Peyer's patch (tissue), 4 donors: ENCODE measurements at regions not wholly inside any gene's neighbourhood (a gene's known extent, or its start where the extent isn't known, plus 50 kb on each side); places are given as distances from the start of the nearest gene placed in this dataset.

Source experiments
- DNase-seq, 3 donors: peaks; one replicate each; pipeline ENCODE4 v3.0.0-alpha.2; 2017 to 2019
- H3K27ac ChIP-seq, 4 donors: fragments of 200-600 bp; sonication (generic); one replicate each; pipeline ENCODE4 v1.5.1; 2016 to 2019
- H3K27me3 ChIP-seq, 2 donors: fragments of 200-600 bp; sonication (generic); one replicate each; pipeline ENCODE4 v1.5.1; 2019
- H3K36me3 ChIP-seq, 3 donors: fragments of 200-600 bp; sonication (generic); one replicate each; pipeline ENCODE4 v1.5.1; 2016 to 2019
- H3K4me1 ChIP-seq, 4 donors: fragments of 200-600 bp; sonication (generic); one replicate each; pipeline ENCODE4 v1.5.1; 2016 to 2019
- H3K4me3 ChIP-seq, 4 donors: fragments of 200-600 bp; sonication (generic); 1 replicate in 3 of 4; 2 replicates in 1 of 4; pipeline ENCODE4 v1.5.1; 2016 to 2019; ENCODE audit warnings: mild to moderate bottlenecking in 1 of 4
- H3K9me3 ChIP-seq, 4 donors: fragments of 200-600 bp; sonication (generic); one replicate each; pipeline ENCODE4 v1.5.1; 2016 to 2019; ENCODE audit warnings: mild to moderate bottlenecking in 1 of 4
- POLR2A ChIP-seq, 2 donors: fragments of 450-650 bp; IDR thresholded peaks; one replicate each; pipeline ENCODE4 v1.5.1; 2017; ENCODE audit warnings: antibody characterized with exemption in 2 of 2, mild to moderate bottlenecking in 2 of 2, moderate library complexity in 2 of 2
- TF ChIP-seq, protein P1 (sequence below), 6 experiments: fragments of 450-650 bp in 4 of 6; fragments of 200-600 bp in 2 of 6; sonication (generic) in 1 of 6; IDR thresholded peaks; one replicate each; pipeline ENCODE4 v1.5.1; 2017 to 2019; ENCODE audit warnings: antibody characterized with exemption in 6 of 6, mild to moderate bottlenecking in 3 of 6, moderate library complexity in 1 of 6

DNA sequence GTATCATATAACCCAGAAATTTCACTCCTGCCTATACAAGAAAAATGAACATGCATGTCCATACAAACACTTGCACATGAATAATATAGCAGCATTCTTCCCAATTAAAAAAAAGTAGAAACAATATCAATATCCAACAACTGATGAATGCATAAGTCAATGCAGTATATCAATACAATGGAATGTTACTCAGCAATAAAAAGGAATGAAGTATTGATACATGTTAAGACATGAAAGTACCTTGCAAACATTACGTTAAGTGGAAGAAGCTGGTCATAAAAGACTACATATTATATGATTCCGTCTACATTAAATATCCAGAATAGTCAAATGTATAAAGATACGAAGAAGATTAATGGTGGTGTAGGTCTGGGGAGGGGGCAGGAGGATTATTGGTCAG is 73.9 kb upstream of the DRD2 start:
- no peak overlapping the region for H3K4me3 ChIP-seq
- no peak for TF ChIP-seq POLR2A (IDR thresholded peaks at IDR 0.05)
- TF ChIP-seq, protein P1, sequence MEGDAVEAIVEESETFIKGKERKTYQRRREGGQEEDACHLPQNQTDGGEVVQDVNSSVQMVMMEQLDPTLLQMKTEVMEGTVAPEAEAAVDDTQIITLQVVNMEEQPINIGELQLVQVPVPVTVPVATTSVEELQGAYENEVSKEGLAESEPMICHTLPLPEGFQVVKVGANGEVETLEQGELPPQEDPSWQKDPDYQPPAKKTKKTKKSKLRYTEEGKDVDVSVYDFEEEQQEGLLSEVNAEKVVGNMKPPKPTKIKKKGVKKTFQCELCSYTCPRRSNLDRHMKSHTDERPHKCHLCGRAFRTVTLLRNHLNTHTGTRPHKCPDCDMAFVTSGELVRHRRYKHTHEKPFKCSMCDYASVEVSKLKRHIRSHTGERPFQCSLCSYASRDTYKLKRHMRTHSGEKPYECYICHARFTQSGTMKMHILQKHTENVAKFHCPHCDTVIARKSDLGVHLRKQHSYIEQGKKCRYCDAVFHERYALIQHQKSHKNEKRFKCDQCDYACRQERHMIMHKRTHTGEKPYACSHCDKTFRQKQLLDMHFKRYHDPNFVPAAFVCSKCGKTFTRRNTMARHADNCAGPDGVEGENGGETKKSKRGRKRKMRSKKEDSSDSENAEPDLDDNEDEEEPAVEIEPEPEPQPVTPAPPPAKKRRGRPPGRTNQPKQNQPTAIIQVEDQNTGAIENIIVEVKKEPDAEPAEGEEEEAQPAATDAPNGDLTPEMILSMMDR (IDR thresholded peaks at IDR 0.05): no peak
- H3K4me1 ChIP-seq: no peaks in the 10 kb centered on the region
- no peaks in the 10 kb centered on the region for H3K27me3 ChIP-seq
- no peak for DNase-seq
- H3K9me3 ChIP-seq: no peaks in the 10 kb centered on the region
- no peak overlapping the region for H3K27ac ChIP-seq
- no peaks in the 10 kb centered on the region for H3K36me3 ChIP-seq

DNA sequence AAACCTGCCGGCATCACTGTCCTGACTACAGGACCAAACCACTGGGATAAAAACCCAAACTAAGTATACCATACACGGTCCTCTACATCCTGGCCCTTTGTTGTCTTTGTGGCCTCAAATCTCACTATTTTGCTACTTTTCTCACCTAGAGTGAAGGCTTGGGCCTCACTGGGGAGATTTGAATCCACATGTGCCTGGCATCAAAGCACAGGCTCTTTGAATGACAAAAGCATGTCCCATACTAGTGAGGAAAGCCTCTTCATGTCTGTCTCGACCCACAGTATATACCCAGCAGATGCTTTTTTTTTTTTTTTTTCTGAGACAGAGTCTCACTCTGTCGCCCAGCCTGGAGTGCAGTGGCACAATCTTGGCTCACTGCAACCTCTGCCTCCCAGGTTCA is 72.5 kb upstream of the DRD2 start:
- H3K27me3 ChIP-seq: no peaks in the 10 kb centered on the region
- H3K27ac ChIP-seq: no peak overlapping the region
- DNase-seq: no peak
- H3K4me3 ChIP-seq: no peak overlapping the region
- H3K9me3 ChIP-seq: no peaks in the 10 kb centered on the region
- H3K36me3 ChIP-seq: no peaks in the 10 kb centered on the region
- no peaks in the 10 kb centered on the region for H3K4me1 ChIP-seq
- TF ChIP-seq POLR2A (IDR thresholded peaks at IDR 0.05): no peak
- TF ChIP-seq, protein P1 (IDR thresholded peaks at IDR 0.05): no peak

DNA sequence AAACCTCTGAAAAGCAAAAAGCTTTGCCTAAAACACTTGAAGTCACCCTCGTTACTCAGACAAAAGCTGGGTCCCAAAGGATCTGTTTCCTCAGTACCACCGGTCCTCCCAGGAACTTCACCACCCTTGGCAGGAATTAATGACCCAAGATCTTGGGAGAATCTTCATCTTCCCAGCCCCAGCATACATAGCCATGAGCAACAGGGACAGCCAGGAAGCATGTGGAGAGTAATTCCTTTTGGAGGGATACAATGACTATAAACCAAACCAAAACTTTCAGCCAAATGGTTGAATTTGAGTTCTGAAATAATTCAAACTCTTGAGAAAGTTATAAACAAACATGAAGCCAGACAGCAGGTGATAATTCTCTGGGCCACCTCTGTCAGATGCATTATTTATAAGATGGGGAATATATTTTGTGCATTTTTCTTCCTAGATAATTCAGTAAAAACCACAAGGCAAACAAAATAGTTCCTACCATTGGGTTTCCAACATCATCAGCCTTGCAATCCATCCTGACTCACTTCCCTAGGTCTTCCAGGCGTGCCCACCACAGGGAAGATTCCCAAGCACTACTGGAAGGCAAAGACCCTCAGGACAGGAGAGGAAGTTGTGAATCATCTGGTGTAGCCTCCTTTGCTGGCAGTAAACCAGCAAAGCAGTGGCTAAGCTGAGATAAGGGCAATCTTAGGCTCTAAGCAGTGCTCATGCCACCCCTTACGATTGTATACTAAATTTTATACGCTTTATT is 71.7 kb upstream of the DRD2 start:
- TF ChIP-seq, protein P1 (IDR thresholded peaks at IDR 0.05): no peak
- no peak for TF ChIP-seq POLR2A (IDR thresholded peaks at IDR 0.05)

DNA sequence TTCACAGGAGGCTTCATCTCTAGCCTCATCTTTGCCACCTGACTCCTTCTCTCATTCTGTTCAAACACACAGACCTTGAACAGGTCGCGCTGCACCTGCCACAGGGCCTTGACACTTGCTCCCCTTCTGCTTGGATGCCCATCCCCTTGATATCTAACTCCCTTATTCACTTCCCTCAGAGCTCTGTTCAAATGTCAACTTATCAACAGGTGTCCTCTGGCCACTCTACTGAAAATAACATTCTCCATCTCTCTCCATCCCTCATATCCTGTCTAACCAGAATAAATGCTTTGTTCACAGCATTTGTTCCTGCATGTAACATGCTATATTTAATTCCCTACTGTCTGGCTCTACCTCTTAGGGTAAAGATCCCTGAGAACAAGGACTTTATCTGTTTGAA is 67.2 kb upstream of the DRD2 start:
- no peak for TF ChIP-seq POLR2A (IDR thresholded peaks at IDR 0.05)
- TF ChIP-seq, protein P1 (IDR thresholded peaks at IDR 0.05): no peak
- Histone ChIP-seq H3K4me1 (no peaks in the 10 kb centered on the region), H3K9me3 (no peaks in the 10 kb centered on the region), H3K27ac (no peak overlapping the region), H3K27me3 (no peaks in the 10 kb centered on the region), H3K36me3 (no peaks in the 10 kb centered on the region), H3K4me3 (no peak overlapping the region)
- no peak for DNase-seq

More for the DNA sequence above, 71.7 kb upstream of the DRD2 start:
- Histone ChIP-seq H3K27ac (no peak overlapping the region), H3K36me3 (no peaks in the 10 kb centered on the region), H3K4me3 (no peak overlapping the region), H3K4me1 (no peaks in the 10 kb centered on the region), H3K9me3 (no peaks in the 10 kb centered on the region), H3K27me3 (no peaks in the 10 kb centered on the region)
- no peak for DNase-seq

DNA sequence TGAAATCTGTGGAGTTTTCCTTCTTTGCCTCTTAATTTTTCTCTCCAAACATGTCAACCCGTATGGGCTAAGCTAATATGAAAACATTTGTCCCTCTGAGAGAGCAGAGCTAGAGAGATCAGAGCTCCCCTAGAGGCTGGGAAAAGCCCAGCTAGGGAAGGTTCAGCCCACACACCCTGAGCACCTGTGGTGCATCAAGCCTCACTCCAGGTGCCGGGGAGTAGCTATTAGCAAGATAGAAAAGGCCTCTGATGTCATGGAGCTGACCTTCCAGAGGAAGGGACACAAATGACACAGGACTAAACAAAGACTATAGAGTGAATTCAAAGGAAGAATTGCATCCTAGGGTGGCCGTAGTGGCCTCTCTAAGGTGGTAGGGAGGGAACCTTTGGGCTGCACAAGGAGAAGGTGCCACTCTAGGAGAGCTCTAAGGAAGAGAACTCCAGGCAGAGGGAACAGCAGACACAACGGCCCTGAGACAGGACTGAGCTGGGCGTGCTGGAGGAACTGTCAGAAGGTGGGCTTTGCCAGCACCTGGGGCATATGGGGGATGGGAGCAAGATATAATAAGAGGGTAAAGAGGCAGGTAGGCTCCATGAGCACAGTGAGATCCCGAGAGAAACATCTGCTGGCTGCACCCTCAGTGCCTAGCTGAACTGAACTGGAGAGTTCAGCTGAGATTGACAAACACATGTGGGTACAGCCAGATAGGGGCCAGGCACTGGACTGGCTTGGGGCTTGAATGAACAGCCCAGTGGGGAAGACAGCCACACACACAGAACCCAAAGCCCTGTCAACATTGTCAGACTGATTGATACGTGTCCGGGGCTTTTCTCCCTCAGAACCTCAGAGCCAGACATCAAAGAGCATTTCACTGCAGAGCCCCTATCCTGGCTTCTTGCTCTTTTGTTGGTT is 65.5 kb upstream of the DRD2 start:
- no peak for DNase-seq
- Histone ChIP-seq H3K4me3 (no peak overlapping the region), H3K27ac (no peak overlapping the region), H3K27me3 (no peaks in the 10 kb centered on the region), H3K4me1 (no peaks in the 10 kb centered on the region), H3K36me3 (no peaks in the 10 kb centered on the region), H3K9me3 (no peaks in the 10 kb centered on the region)
- no peak for TF ChIP-seq POLR2A (IDR thresholded peaks at IDR 0.05)
- TF ChIP-seq, protein P1 (IDR thresholded peaks at IDR 0.05): no peak
